ENCODE measurements at regions not wholly inside any gene's neighbourhood (a gene's known extent, or its start where the extent isn't known, plus 50 kb on each side); places are given as distances from the start of the nearest gene placed in this dataset.

DNA sequence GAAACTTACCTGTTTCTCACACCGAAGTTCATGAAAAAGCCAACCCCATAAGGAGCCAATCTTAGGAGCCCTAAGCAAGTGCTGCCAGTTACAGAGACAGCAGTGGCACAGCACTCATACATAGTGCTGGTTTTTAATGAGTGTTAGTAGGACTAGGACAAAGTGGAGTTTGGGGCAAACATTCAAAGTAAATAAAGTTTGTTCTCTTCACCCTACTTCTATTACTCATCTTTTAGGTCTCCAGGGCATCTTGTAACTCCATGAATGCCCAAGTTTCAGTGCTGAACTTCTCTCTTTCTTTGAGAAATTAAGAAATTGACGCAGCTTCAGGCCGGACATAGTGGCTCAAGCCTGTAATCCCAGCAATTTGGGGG lies 584.7 kb downstream of the EBF1 start:
- no peak for DNase-seq (ENCODE audit: extremely low spot score)
- TF ChIP-seq, protein P1, sequence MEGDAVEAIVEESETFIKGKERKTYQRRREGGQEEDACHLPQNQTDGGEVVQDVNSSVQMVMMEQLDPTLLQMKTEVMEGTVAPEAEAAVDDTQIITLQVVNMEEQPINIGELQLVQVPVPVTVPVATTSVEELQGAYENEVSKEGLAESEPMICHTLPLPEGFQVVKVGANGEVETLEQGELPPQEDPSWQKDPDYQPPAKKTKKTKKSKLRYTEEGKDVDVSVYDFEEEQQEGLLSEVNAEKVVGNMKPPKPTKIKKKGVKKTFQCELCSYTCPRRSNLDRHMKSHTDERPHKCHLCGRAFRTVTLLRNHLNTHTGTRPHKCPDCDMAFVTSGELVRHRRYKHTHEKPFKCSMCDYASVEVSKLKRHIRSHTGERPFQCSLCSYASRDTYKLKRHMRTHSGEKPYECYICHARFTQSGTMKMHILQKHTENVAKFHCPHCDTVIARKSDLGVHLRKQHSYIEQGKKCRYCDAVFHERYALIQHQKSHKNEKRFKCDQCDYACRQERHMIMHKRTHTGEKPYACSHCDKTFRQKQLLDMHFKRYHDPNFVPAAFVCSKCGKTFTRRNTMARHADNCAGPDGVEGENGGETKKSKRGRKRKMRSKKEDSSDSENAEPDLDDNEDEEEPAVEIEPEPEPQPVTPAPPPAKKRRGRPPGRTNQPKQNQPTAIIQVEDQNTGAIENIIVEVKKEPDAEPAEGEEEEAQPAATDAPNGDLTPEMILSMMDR (IDR thresholded peaks at IDR 0.05; ENCODE audit: control extremely low read depth, extremely low read depth, low read depth, missing control alignments), result no peak
- CTCF ChIA-PET, result interaction anchor here (1.0 kb wide), 1 partner anchor 9 kb away, joined by 4 read pairs; no protein-coding TSS in a partner anchor
- POLR2A ChIA-PET, result no interaction called here

DNA sequence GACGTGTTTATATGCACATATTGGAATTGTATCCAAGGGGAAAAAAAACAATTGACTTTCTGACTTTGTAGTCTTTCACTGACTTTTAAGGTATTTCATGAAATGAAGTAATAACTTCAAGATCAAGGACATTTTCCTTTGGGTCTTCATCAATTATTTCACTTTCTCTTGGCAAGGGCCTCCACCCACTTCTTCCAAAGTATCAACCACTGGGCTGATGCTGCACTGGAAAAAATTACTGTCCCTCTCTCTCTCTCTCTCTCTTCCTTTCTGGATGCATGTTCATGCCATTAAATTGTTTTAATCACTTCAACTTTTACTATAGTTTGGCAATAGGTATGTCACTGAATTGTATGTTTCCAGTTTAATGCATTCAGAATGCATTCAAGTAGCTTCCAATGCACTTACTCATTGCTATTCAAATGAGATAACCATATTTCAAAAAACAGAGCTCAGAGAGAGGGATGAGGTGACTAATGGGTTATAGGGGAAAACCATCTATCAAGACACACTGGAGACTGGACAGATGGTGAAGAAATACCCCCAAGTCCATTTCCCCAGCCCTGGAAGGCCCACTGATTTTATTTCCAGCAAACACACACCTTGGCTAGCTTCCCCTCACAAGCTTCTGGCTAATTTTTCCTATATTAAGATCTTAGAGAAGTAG lies 585.3 kb downstream of the EBF1 start:
- DNase-seq (ENCODE audit: extremely low spot score), result no peak
- ChIA-PET POLR2A (no interaction called here), CTCF (interaction anchor here (1.0 to 2.3 kb wide), 3 partner anchors 10 to 339 kb away, joined by 4 to 7 read pairs (median 4); no protein-coding TSS in a partner anchor)
- TF ChIP-seq, protein P1 (IDR thresholded peaks at IDR 0.05; ENCODE audit: control extremely low read depth, extremely low read depth, low read depth, missing control alignments), result no peak

DNA sequence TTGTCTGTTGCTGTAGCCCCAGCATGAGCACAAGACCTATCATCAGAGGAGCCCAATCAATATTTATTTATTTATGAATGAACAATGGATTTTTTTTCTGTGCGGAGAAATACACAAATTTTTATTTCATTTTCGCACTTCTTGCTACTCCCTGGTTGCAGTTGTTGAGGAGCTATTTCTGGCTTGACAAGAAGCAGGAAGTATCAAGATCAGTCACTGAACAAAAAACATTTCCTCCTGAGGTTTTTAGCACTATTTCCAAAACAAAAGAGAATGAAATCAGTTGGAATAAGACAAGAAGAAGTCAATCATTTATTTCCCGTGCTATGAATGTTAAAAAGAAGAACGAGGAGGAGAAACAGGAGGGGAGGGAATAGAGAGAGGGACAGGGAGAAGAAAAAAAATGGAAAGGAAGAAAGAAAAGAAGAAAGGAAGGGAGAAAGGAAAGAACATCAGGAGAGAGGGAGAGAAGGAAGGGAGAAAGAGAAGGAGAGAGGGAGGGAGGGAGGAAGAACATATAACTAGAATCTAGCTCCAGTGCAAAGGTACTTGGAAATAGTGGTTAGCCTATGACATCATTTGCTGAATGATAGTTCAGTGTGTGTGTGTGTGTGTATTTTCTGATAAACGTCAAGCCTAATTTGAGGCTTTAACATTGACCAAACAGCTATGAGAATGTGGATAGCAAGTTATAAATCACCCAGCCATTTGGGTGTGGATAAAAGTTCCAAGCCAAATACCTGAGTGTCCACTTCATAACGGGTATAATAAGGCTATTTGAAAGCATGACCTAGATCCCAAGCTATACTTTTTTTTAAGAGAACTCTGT lies 586.0 kb downstream of the EBF1 start:
- ChIA-PET POLR2A (no interaction called here), CTCF (interaction anchor here (1.0 to 2.3 kb wide), 5 partner anchors 10 to 338 kb away, joined by 3 to 7 read pairs (median 4); no protein-coding TSS in a partner anchor)
- DNase-seq (ENCODE audit: extremely low spot score), result no peak
- TF ChIP-seq, protein P1 (IDR thresholded peaks at IDR 0.05; ENCODE audit: control extremely low read depth, extremely low read depth, low read depth, missing control alignments), result no peak

DNA sequence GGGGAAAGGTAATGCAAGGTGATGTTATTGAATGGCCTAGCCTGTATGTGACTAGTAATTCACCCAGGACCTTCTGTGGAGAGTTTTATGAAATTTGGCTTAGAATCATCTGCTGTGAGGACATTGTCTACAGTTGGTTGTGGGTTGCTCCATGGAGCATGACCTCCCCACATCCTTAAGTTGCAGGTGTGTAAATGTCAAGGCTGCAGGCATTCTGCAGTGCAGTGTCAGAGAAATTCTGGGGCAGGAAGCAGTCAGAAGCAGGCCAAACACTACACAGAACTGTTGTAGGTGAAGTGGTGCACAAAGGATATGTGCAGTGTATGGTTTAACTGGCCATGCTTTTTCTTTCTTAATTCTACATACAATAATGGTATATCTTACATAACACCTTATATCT lies 588.3 kb downstream of the EBF1 start:
- TF ChIP-seq, protein P1 (IDR thresholded peaks at IDR 0.05; ENCODE audit: control extremely low read depth, extremely low read depth, low read depth, missing control alignments), result no peak
- CTCF ChIA-PET, result no interaction called here
- POLR2A ChIA-PET, result no interaction called here
- peak; percentile 24 for DNase-seq (ENCODE audit: extremely low spot score)

DNA sequence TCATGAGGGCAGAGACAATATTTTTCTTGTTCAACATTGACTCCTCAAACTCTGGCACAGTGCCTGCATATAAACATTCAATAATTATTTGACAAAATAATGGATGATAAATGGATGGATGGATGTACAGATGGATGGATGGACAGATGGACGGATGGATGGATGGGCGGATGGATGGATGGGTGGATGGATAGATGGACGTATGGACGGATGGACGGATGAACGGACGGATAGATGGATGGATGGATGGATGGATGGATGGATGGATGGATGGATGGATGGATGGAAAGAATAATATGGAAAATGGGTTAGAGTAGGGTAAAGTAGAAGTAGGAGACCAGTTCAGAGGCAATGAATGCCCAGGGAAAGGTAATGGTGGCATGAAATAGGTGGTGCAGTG lies 589.2 kb downstream of the EBF1 start:
- ChIA-PET CTCF (no interaction called here), POLR2A (no interaction called here)

DNA sequence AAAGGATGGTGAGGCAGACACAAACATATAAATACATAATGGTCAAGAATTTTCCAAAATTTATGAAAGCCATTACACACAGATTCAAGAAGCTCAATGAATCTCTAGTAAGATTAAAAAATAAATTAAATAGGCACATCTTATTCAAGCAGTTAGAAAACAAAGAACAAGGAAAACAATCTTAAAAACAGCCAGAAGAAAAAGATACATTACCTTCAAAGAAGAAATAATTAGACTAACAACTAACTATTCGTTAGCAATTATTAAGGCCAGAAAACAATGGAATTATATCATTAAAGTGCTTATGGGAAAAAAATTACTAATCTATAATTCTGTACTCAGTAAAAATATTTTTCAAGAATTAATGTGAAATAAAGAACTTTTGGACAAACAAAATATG lies 593.1 kb downstream of the EBF1 start:
- CTCF ChIA-PET, result no interaction called here
- no peak for DNase-seq (ENCODE audit: extremely low spot score)
- POLR2A ChIA-PET, result no interaction called here
- TF ChIP-seq, protein P1 (IDR thresholded peaks at IDR 0.05; ENCODE audit: control extremely low read depth, extremely low read depth, low read depth, missing control alignments), result no peak

More for the DNA sequence above, 589.2 kb downstream of the EBF1 start:
- DNase-seq (ENCODE audit: extremely low spot score), result no peak
- TF ChIP-seq, protein P1 (IDR thresholded peaks at IDR 0.05; ENCODE audit: control extremely low read depth, extremely low read depth, low read depth, missing control alignments), result no peak
